Astrocyte (in vitro differentiated cells and primary cell): ENCODE measurements at regions not wholly inside any gene's neighbourhood (a gene's known extent, or its start where the extent isn't known, plus 50 kb on each side); places are given as distances from the start of the nearest gene placed in this dataset.
"Not testable (repeated sequence)": the region's sequence is repeated elsewhere in the genome, so short reads cannot be mapped to it uniquely, and the experiment has no call there.

Experiments
- DNase-seq: peaks from one replicate; pipeline ENCODE4 v3.0.0-alpha.2; 2010; ENCODE audit warnings: low read depth
- FAIRE-seq: peaks from 2 replicates; lab custom pipeline; 2011; peaks lifted over from hg19 to GRCh38; lab: Jason Lieb, UNC
- H2AFZ ChIP-seq: 2 replicates; pipeline ENCODE4 v1.6.0; 2012; ENCODE audit warnings: low read depth, low read length, inconsistent platforms
- H3K27ac ChIP-seq: 2 replicates; pipeline ENCODE4 v1.5.1; 2011; ENCODE audit warnings: low read depth, low read length, inconsistent platforms
- H3K27me3 ChIP-seq: 2 replicates; pipeline ENCODE4 v1.6.0; 2011; ENCODE audit warnings: low read length, inconsistent platforms; ENCODE audit not compliant: insufficient read depth
- H3K36me3 ChIP-seq: 2 replicates; pipeline ENCODE4 v1.5.1; 2011; ENCODE audit warnings: low read length, inconsistent platforms; ENCODE audit not compliant: insufficient read depth
- H3K4me1 ChIP-seq: 2 replicates; pipeline ENCODE4 v1.5.1; 2011; ENCODE audit warnings: low read length, inconsistent platforms; ENCODE audit not compliant: insufficient read depth
- H3K4me2 ChIP-seq: 2 replicates; pipeline ENCODE4 v1.6.0; 2012; ENCODE audit warnings: low read length, inconsistent platforms
- H3K4me3 ChIP-seq: 2 replicates; pipeline ENCODE4 v1.5.1; 2011; ENCODE audit warnings: low read depth, mild to moderate bottlenecking, low read length, inconsistent platforms; ENCODE audit not compliant: insufficient read depth
- H3K79me2 ChIP-seq: 2 replicates; pipeline ENCODE4 v1.6.0; 2012; ENCODE audit warnings: mild to moderate bottlenecking, low read length, inconsistent platforms; ENCODE audit not compliant: insufficient read depth
- H3K9ac ChIP-seq: 2 replicates; pipeline ENCODE4 v1.6.0; 2012; ENCODE audit warnings: mild to moderate bottlenecking, low read length, inconsistent platforms
- H3K9me3 ChIP-seq: 2 replicates; pipeline ENCODE4 v1.5.1; 2012; ENCODE audit warnings: low read depth, mild to moderate bottlenecking, low read length, inconsistent platforms; ENCODE audit not compliant: insufficient read depth
- H4K20me1 ChIP-seq: 2 replicates; pipeline ENCODE4 v1.6.0; 2012; ENCODE audit warnings: low read length, inconsistent platforms; ENCODE audit not compliant: insufficient read depth
- H3K27ac Mint-ChIP-seq: one replicate; pipeline ENCODE4 v1.8.0; 2021; ENCODE audit warnings: mild to moderate bottlenecking, mixed read lengths; ENCODE audit not compliant: unreplicated experiment
- H3K27me3 Mint-ChIP-seq: one replicate; pipeline ENCODE4 v1.8.0; 2021; ENCODE audit warnings: low read depth, mixed read lengths; ENCODE audit not compliant: unreplicated experiment
- H3K36me3 Mint-ChIP-seq: one replicate; pipeline ENCODE4 v1.8.0; 2021; ENCODE audit warnings: low read depth, mixed read lengths; ENCODE audit not compliant: unreplicated experiment
- H3K4me1 Mint-ChIP-seq: one replicate; pipeline ENCODE4 v1.8.0; 2021; ENCODE audit warnings: low read depth, mixed read lengths; ENCODE audit not compliant: unreplicated experiment
- H3K4me3 Mint-ChIP-seq: one replicate; pipeline ENCODE4 v1.8.0; 2021; ENCODE audit warnings: mild to moderate bottlenecking, moderate library complexity, mixed read lengths; ENCODE audit not compliant: unreplicated experiment
- H3K9me3 Mint-ChIP-seq: one replicate; pipeline ENCODE4 v1.8.0; 2021; ENCODE audit warnings: mild to moderate bottlenecking, mixed read lengths; ENCODE audit not compliant: unreplicated experiment
- CTCF ChIP-seq: IDR thresholded peaks from 2 replicates; pipeline ENCODE4 v1.5.1; 2011; ENCODE audit warnings: low read depth, mild to moderate bottlenecking, inconsistent platforms, low read length, moderate library complexity; ENCODE audit not compliant: insufficient read depth
- EZH2 ChIP-seq: IDR thresholded peaks from 2 replicates; pipeline ENCODE4 v1.6.1; 2012; ENCODE audit warnings: mild to moderate bottlenecking, low read length, inconsistent platforms; ENCODE audit not compliant: insufficient read depth

GRCh38 chr5:23428705-23429104 is 78.7 kb upstream of the PRDM9 start:
- Mint-ChIP-seq H3K9me3 (no peaks in the 10 kb centered on the region), H3K27me3 (no peaks in the 10 kb centered on the region), H3K36me3 (no peaks in the 10 kb centered on the region), H3K27ac (no peak overlapping the region), H3K4me1 (no peaks in the 10 kb centered on the region), H3K4me3 (no peak overlapping the region)
- no peak for FAIRE-seq
- Histone ChIP-seq H4K20me1 (no peaks in the 10 kb centered on the region), H3K4me2 (no peak overlapping the region), H3K27ac (no peak overlapping the region), H3K27me3 (no peaks in the 10 kb centered on the region), H3K36me3 (no peaks in the 10 kb centered on the region), H3K9me3 (no peaks in the 10 kb centered on the region), H3K9ac (no peak overlapping the region), H3K79me2 (no peaks in the 10 kb centered on the region), H2AFZ (no peak overlapping the region), H3K4me1 (no peaks in the 10 kb centered on the region), H3K4me3 (no peak overlapping the region)
- DNase-seq: no peak
- TF ChIP-seq CTCF: no peak
- TF ChIP-seq EZH2: no peak

DNA sequence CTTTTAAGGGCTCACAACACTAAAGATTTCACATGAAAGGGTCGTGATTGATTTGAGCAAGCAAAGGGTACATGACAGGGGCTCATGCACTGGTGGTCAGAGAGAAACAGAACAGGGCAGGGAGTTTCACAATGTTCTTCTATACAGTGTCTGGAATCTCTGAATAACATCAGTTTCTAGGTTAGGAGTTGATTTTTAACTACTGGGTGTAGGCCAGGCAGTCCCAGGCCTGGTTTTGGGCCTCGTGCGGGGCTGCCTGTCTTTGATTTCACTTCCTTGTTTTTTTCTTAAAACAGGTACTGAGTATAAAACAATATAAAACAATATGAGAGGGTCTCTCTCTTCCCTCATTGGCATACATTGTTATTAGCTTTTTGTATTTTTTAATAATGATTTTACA is 87.2 kb upstream of the PRDM9 start:
- not testable (repeated sequence) for H3K27ac Mint-ChIP-seq, H3K4me3 ChIP-seq, H3K79me2 ChIP-seq, H3K36me3 ChIP-seq, FAIRE-seq, H3K36me3 Mint-ChIP-seq, H3K4me3 Mint-ChIP-seq, H2AFZ ChIP-seq, H3K4me2 ChIP-seq, H3K27me3 ChIP-seq, H3K9ac ChIP-seq, H3K9me3 Mint-ChIP-seq, H3K9me3 ChIP-seq, H3K4me1 Mint-ChIP-seq, H3K27ac ChIP-seq, H3K4me1 ChIP-seq, DNase-seq, H4K20me1 ChIP-seq, H3K27me3 Mint-ChIP-seq

DNA sequence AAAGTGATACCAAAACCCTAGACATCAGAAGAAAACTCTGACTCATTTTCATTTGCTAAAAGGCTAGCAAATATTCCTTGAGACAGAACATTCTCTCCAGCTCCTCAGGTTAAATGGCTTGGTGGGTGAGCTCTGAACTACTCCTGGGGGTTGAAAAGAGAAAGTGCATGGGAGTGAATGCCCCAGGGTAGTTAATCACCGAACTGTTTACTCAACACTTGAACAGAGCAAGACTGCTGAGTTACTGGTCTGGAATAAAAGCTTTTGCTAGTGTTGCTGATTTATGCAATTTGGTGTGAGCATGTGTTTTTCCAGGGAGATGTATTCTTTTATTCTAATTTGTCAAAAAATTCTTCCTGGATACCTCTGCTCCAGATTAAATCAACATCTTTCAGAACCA is 88.3 kb upstream of the PRDM9 start:
- Histone ChIP-seq H4K20me1 (no peaks in the 10 kb centered on the region), H3K36me3 (no peaks in the 10 kb centered on the region), H3K27ac (no peak overlapping the region), H2AFZ (no peak overlapping the region), H3K4me1 (no peaks in the 10 kb centered on the region), H3K4me3 (no peak overlapping the region), H3K4me2 (no peak overlapping the region), H3K9ac (no peak overlapping the region), H3K27me3 (no peaks in the 10 kb centered on the region), H3K9me3 (no peaks in the 10 kb centered on the region), H3K79me2 (no peaks in the 10 kb centered on the region)
- no peak for DNase-seq
- H3K4me3 Mint-ChIP-seq: no peak overlapping the region
- H3K9me3 Mint-ChIP-seq: no peaks in the 10 kb centered on the region
- H3K36me3 Mint-ChIP-seq: no peaks in the 10 kb centered on the region
- no peaks in the 10 kb centered on the region for H3K27me3 Mint-ChIP-seq
- no peak for TF ChIP-seq EZH2
- TF ChIP-seq CTCF: no peak
- FAIRE-seq: no peak
- no peak overlapping the region for H3K27ac Mint-ChIP-seq
- H3K4me1 Mint-ChIP-seq: no peaks in the 10 kb centered on the region
